NCI-H2107 treated with DMSO at 0.1 percent for 48 hours (cell line): ENCODE measurements at regions not wholly inside any gene's neighbourhood (a gene's known extent, or its start where the extent isn't known, plus 50 kb on each side); places are given as distances from the start of the nearest gene placed in this dataset.
"Not testable (repeated sequence)": the region's sequence is repeated elsewhere in the genome, so short reads cannot be mapped to it uniquely, and the experiment has no call there.

ENCODE experiments used
- DNase-seq: peaks from one replicate; lab custom pipeline; 2025; ENCODE audit not compliant: unreplicated experiment; lab: John Stamatoyannopoulos, UW

GRCh38 chr13:109702030-109702597 lies 84.3 kb downstream of the IRS2 start:
- DNase-seq, result not testable (repeated sequence)

GRCh38 chr13:109700176-109700575 lies 86.2 kb downstream of the IRS2 start:
- peak; percentile 65 for DNase-seq

- no peak for DNase-seq
Observed at GRCh38 chr13:109699628-109700071, 86.7 kb downstream of the IRS2 start.

GRCh38 chr13:109698779-109699178 lies 87.6 kb downstream of the IRS2 start:
- no peak for DNase-seq

DNA sequence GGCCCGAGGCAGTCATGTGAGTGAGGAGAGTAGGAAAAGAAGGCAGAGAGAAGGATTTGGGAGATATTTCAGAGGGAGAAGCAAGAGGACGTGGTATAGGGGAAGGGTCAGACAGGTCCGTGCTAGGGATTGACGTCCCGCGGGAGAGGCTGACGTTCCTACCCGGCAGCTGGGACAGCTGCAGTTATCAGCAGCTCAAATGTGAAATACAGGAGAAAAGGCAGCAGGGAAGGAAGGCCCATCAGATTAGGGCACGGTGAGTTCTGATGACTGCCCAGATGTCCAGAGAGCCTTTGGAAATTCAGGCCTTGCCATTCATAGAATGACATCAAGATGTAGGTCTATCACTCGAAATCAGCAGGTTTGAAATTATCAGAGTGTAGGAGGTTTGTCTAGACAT lies 88.4 kb downstream of the IRS2 start:
- DNase-seq, result no peak

DNA sequence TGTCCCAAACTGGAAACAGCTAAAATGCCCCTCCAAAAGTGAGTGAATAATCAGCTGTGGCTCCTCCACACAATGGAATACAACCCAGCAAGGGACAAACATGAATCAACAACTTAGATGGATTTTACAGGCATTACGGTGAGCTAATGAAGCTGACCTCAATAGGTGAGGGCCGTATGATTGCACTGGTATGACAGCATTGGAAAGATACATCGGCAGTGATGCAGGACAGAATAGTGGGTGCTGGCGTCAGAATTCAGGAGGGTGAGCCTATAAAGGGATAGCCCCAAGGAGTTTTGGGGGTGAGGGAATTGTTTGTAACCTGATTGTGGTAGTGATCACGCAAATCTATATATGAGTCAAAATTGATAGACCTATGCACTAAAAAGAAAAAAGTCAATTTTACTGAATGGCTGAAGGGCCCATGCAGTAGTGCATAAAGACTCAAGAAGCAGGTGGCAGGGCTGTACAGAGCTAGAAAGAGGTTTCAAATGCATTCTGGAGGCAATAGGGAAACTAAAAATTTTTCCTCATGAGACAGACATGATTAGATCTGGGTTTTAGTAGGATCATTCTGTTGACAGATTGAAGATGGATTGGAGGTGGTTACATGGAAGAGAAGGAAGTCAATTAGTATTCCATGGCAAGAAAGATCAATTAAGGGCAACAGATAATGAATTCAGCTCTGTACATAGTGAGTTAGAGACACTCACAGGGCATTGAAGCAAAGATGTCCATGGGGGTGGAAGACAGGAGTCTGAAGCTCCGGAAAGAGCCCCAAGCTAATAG lies 90.8 kb downstream of the IRS2 start:
- no peak for DNase-seq

DNA sequence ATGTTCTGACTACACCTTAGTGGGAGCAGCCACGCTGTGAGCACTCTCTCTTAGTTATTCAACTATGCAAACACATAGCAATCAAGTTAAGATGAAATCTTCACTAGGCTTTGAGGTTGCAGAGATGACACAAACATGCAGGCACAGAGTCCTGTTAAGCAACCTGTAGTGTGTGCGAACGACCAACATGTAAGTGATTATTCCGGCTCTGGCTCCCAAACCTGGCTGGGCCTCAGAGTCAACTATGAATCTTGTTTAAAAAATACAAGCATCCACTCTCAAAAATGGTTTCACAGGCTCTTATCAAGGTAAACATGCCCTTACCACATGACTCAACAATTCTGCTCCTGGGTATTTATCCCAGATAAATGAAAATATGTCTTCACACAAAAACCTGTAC lies 91.4 kb downstream of the IRS2 start:
- DNase-seq, result no peak

DNA sequence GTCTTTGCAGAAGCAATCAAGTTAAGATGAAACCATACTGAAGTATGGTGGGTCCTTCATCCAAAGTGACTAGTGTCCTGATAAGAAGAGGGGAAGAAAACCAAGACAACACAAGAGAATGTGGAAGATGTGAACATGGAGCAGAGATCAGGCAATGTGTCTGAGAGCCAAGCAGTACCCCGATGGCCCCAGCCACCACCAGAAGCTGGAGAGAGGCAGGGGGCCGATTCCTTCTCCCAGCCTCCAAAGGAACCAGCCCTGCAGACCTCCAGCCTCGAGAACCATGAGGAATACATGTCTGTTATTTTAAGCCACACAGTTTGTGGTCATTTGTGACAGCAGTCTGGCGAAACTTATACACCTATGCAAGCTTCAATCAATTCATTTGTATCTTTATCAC lies 93.2 kb downstream of the IRS2 start:
- no peak for DNase-seq

DNA sequence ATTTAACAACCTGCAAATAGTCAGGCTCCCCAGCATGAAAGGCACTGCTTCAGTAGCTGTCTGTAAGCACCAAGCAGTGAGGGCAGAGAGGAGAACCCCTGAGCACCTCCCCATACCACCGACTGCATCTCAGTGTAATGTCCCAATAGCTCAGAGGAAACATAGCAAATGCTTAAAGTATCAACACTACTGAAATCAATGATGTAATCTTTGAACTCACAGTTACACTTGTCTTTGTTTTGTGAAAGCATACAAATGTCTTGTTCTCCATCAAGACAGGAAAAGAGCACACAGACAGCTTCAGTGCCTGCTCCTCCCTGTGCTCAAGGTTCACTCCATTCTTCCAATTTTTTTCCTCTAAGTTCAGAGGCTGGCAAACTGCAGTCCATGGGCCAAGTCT lies 94.7 kb downstream of the IRS2 start:
- no peak for DNase-seq

GRCh38 chr13:109687559-109688448 lies 98.6 kb downstream of the IRS2 start:
- DNase-seq, result no peak

GRCh38 chr13:109685203-109685602 lies 101.2 kb downstream of the IRS2 start:
- no peak for DNase-seq

DNA sequence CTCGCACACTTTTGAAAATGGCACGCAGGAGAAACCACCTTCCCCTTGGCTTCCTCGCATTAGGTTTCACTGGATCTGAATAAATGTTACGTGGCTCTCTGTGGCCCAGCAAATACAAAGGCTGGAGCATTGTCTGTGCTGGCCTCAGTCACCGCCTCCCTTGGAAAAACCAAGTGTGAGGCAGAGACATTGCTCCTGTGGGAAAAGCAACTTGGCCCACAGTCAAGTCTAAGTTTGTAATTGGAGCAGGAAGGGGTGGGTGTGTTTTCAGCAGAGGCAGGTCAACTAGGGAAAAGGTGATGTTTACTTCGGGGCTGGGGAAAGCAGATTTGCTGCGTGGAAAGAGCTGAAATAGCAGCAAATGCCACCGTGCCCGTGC lies 101.6 kb downstream of the IRS2 start:
- DNase-seq, result peak; percentile 87

DNA sequence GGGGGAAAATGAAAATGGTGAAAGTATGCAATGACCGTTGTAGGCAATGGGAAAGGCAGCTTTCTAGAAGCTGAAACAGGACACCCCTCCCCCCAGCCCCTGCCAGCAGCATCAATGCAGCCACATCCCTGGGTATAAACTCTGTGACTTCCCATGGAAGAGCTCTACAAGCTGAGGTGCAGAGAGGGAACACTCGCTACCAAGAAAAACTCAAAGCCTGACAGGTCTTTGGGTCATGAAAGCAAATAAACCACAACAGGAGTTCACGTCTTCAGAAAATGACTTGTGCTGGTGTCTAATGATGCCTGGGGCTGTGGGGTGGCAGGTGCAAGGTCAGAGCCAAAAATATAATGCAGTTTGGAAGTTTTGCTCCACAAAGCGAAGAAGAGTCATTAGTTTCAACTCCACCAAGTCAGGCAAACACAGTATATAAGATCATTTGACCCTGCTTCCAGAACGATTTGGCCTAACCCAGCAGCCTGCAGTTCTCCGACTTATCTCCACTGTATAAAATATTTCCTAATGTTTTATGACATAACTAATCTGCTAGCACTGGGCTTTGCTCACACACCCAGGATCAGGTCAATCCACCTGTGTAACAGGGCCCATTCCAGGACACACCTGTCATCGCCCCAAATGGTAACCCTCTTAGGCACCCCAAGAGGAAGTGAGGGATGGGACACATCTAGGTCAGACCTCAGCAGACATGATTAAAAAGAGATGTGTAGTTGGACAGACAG lies 102.1 kb downstream of the IRS2 start:
- DNase-seq, result peak; percentile 19

GRCh38 chr13:109682534-109683244 lies 103.7 kb downstream of the IRS2 start:
- no peak for DNase-seq

GRCh38 chr13:109680930-109681329 lies 105.5 kb downstream of the IRS2 start:
- DNase-seq, result no peak

GRCh38 chr13:109680288-109680687 lies 106.1 kb downstream of the IRS2 start:
- DNase-seq, result no peak

DNA sequence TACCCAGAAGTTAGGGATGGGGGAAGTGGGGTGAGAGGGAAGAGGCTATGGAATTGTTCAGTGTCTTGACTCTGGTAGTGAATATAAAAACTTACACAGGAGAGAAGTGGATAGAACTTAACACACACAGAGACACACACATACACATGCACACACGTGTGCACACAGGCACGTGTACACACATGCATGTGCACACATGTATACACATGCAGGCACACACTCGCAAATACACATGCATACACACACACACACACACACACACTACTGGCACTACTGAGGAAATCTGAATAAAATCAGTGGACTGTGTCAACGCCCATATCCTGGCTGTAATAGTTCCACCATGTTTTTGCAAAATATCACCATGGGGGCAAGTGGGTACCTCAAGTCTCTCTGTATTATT lies 107.9 kb downstream of the IRS2 start:
- DNase-seq, result no peak

GRCh38 chr13:109677206-109677605 lies 109.2 kb downstream of the IRS2 start:
- DNase-seq, result no peak

- DNase-seq, result no peak
Observed at GRCh38 chr13:109673477-109673876, 112.9 kb downstream of the IRS2 start.

GRCh38 chr13:109672545-109672944 lies 113.8 kb downstream of the IRS2 start:
- no peak for DNase-seq
